NCI-H146 treated with DMSO at 0.1 percent for 48 hours (cell line): ENCODE measurements at regions not wholly inside any gene's neighbourhood (a gene's known extent, or its start where the extent isn't known, plus 50 kb on each side); places are given as distances from the start of the nearest gene placed in this dataset.
"Not testable (repeated sequence)": the region's sequence is repeated elsewhere in the genome, so short reads cannot be mapped to it uniquely, and the experiment has no call there.

Source experiments
- DNase-seq: peaks from one replicate; lab custom pipeline; 2025; ENCODE audit not compliant: unreplicated experiment; lab: John Stamatoyannopoulos, UW

DNA sequence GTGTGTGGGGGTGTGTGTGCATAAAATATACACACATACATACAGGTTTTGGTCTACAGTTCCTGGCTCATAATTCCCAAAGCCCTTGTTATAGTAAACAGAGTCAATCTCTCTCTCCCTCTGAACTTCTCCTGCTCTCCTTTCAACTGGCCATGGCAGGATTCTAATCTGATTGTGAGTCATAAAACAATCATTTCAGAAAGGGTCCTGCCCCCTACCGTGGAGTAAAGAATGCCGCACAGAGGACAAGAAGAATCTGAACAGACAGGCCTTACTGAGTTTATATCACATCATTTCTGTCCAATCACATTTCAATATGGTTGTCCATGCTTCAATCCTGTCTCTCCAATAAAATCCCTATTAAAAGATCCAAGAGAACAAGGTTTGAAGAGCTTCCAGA, 416.9 kb downstream of the FRK start:
- DNase-seq, result no peak

DNA sequence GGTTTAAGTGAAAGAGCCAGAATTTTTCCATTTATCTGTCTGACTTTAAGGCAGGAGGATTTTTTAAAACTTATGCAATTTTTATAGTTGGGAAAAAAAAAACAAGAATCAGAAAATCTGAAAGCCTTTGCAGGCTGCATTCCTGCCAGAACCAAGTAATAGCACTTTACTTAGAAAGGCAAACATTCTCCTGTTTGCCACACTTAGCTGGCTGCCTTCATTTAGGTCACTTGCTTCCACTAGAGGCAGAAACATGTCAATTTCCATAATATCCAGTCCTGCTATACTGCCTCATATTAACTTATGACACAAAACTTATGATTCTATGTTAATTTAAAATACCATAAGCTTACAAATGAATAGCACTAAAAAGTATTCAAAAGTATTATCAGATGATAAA, 425.8 kb downstream of the FRK start:
- no peak for DNase-seq

DNA sequence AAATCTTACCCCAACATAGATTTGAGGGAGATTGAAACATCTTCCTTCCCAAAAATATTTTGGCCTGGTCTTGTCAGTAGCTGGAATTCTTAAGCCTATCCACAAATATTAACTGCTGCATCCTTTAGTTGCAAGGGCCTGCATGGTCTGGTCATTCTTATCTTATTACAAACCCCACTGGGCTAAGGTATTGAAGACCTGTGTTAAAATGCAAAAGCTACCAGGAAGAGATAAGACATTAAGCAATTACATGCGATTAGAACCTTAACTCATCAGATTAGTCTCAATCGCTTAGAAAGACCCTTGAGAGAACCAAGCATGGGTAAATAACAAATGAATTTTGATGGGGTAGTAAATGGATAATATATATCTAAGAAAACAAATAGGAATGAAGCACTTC, 426.6 kb downstream of the FRK start:
- no peak for DNase-seq

DNA sequence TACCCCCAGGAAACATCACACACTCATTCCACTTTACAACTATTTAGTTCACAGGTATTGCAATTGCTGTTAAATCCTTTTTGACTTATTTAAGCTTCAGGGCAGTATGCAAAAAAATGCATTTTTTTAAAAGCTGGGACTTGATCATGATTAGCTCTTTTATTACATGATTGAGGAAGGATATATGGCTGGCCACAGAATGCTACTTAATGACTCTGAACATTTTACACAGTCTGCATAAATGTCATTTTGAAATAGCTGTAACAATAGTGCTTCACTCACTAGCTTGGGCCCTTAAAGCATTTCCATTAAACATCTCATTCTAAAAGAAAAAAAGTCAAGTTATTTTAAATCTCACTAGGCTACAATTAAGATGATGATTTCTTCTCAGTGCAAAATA, 429.7 kb downstream of the FRK start:
- DNase-seq, result no peak

DNA sequence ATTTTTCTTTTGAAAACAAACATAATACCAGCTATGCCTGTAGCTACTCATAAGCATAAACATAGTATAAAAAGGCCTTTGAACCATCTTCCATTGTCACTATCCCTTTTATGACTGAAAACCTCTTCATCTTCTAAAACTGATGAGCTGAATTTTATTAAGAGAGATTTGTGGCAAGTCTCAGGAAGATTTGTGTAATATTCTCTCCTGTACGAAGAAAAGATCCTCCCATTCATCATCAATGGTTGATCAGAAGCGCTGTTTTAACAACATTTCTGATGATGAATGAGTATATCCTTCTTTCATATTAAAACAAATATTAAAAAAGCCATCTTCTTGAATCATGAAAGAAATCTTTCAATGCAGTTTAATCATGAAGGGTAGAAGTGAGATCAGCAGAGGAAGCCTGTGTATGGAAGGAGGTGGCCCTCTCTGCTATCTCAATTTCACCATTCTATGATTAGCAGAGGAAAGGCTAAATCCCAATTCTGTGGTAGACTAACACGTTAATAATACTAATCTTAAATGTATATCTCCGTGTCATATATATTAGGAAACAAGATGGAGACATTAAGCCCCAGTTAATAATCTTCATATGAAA, 430.2 kb downstream of the FRK start:
- DNase-seq, result no peak

DNA sequence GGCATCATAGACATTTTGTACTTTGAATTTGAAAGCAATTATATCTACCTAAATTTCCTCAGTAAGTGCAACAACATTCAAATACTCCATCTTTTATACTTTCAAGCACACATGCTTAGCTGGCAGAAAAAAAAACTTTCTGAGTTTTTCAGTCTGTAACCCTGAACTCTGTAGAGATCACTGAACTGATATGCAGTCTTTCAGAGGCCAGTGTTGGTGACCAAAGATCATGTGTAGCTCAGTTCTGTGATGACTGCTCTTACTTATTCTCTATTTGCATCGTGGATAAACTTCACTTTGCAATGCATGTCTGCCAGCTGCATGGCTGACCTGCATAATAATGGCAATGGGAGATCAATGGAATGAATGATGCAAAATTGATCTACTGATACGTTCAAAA, 431.3 kb downstream of the FRK start:
- DNase-seq, result no peak

DNA sequence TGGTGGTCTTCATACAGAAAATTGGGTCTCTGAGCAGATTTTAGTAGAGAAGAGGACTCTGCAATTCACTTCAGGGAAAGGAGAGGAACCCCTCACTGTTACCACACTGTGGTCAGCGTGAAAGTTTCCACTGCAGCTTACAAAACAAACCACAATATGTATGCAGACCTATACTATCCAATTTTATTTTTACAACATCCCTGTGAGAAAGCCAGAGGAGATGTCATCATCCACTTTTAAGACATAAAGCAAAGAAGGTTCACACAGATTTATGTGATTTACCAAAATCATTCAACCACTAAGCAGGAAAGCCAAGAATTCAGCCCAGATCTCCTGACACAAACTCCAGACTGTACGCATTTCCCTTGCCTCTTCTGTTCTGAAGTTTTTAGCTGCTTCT, 442.4 kb downstream of the FRK start:
- DNase-seq, result no peak

DNA sequence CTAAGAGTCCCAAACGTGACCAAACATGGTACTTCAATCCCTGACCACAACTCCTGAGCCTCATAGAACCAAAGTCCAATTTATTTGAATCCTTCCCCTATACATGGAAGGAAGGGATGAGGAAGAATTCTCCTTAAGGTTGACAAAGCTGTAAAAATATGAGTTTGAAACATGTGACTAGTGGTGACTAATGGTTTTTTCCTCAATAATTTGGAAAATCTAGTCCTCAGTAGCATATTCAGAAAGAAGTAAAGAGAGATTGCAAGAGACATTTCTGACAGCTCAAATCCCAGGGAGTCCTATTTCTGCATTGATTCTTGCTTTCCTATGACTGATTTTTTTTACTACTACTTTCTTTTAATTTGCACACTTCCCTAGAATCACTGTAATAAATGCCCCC, 443.7 kb downstream of the FRK start:
- DNase-seq, result no peak

DNA sequence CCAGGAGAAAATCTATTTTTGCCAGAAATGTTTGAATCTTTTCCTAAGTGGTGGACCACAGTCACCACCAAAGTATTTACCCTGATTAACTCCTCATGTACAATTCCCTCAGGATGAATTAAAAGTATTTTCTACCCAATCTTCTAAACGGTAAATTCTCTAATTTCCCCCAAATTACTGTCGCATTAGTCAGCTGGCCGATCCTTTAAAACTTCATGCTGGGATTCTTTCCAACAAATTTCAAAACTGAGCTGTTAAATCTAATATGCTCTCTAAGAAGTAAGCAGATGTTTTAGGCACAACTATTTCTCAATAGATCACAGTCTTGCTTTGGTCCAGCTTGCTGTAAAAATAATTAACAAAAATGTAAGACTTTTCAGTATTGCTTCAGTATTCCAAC, 447.2 kb downstream of the FRK start:
- no peak for DNase-seq

DNA sequence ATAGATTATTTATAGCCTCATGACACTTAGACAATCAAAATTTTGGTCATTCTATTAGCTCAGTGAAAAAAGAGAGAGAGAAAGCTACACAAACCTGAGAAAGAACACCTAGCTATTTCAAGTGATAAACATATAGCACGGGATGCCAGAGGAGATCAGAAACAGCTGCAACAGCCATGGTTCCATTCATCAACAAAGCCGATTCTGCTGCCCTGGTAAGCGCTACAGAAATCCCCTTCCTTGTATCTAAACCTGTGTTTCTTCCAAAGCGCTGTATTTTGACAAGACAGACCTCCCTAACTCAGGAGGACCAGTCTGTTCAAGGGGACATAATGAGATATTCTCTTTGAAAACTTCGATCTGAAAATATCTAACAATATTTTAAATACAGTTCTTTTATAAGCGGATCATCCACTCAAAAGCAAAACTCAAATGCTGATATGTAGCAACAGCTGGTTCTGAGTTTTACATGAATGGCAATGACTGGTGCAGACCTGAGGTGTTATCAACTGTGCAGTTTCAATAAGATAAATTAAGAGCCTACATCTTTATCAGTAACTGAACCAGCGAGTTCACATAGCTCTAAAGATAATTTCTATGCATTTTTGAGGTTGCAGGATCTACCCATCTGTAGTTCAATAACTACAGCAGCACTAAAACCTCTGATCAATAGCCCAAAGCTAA, 447.8 kb downstream of the FRK start:
- no peak for DNase-seq

DNA sequence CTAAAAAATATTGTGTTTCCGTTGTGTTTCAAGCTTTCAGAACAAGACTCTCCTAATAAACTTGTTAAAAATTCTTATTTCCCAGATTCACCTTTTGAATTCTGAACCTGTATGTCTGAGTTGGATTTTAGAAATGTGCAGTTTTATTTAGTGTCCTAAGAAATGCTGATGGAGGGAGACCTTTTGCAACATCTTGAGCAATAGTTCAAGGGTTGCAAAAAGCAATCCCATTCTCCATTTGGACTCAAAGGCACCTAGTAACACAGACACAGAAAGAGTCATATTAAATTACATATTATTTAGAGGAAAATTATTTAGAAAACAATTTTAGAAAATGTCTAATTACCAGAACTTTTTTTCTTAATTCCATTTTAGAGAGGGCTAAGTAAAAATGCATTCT, 448.5 kb downstream of the FRK start:
- no peak for DNase-seq

DNA sequence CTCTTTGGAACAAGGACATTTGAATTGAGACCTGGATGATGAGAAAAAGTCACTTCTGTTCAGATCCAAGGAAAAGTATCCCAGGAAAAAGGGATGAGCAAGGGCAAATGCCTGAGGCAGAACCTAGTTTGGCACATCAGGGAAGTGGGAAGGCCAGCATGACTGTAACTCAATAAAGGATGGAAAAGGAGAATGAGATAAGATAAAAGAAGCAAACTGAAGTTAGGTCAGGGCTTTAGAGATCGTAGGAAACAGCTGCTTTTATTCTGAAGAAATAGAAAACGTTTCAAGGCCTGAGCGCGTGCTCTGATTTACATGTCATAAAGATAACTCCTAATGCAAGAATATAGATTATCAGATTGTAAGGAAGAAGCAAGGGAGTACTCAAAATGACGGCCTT, 450.0 kb downstream of the FRK start:
- no peak for DNase-seq

DNA sequence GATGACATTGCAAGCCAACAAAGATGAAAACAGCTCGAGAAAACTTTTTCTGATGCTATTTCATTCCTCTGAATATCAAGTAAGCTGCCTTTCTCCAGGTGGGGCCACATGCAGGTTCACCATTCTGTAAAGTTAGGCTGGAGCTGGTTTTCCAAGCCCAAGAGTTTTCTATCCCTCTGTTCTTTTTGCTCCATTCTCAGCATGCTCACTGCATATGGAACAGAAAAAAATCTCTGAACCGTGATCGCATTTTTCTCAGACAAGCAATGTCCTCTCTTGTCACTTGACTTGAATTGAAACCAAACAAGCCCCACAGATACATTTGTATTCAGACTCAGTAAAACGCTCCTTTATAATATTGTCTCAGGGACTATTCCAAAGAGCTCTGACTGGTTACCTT, 451.6 kb downstream of the FRK start:
- no peak for DNase-seq

DNA sequence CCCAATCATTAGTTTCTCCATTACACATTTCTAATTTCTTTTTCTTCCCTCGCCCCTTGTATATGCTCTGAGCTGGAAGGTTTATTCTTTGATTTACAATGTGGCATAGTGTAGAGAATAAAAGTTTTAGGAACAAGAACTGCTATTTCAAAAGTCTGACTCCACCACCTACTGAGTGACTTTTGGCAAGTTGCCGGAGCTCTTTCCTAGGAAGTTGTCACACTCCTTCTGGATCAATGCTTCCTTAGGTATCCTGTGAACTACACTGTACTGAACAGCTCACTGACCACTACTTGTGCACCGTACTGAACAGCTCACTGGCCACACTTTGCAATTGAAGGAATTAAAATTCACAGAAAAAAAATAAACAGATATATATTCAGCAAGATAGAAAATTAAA, 458.2 kb downstream of the FRK start:
- DNase-seq, result no peak

DNA sequence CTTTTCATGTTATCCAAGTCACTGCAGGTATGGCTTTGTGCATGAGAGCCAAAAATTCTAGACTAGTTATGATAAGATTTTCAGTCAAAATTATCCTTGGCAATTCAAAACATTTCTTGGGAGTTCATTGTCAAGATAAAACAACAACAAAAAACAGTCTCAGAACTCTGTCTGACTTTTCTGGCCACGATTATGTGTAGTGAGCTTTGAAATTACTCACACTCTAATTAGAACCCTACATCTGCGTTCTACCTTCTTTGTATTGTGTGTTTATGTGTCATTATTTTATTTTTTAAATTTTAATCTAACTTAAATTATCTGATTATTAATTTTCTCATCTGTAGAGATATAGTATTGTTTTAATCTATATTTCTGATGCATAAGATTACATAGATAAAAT, 459.2 kb downstream of the FRK start:
- no peak for DNase-seq

DNA sequence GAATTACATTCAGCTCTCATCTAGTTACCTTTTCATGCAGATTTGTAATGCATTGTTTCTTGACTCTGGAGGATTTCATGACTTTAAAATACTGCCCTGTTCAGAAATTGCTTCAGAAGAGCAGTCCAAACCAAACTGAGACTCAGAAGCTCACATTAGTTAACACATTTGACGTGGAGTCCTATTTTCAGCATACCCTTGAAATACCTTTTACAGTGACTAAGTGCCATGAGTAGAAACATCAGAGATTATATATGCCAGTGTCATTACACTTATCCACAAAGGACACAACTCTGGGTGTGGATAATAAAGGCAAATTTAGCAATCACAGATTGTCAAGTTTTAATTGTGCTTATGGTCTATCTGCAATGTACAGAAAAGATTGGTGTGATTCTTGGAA, 459.6 kb downstream of the FRK start:
- no peak for DNase-seq

DNA sequence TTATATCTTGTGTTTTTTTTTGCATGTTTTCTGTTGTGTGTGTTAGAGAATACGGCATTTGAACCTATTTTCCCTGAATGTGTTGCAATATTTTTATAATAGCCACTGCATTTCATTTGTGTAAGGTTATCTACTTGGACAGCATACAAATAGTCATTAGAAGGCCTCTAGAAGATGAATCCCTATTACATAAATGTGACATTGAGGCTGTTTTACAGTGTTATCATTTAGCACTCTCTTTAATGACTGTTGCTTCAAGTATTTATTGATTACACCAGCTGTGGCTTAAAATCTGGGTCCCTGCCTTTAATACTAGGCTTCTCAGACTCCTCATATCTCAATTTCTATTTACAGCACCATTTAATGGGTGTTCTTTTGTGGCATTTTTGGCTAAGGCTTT, 465.8 kb downstream of the FRK start:
- no peak for DNase-seq

DNA sequence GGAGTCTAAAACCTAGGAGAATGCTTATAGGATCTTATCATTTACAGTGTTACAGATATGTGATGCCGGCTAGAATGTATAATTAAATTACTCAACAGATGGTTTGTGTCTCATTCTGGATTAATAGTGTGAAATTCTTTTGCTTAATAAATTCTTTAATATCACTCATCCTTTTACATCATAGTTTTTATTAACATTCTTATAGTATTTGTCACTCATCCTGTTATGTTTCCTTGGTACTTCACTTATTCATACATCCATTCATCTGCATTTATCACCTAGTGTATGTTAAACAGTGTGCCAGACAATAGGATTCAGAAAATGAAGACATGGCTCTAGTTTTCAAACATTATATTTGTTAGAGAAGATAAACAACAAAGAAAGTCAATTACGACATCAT, 468.7 kb downstream of the FRK start:
- DNase-seq, result no peak

DNA sequence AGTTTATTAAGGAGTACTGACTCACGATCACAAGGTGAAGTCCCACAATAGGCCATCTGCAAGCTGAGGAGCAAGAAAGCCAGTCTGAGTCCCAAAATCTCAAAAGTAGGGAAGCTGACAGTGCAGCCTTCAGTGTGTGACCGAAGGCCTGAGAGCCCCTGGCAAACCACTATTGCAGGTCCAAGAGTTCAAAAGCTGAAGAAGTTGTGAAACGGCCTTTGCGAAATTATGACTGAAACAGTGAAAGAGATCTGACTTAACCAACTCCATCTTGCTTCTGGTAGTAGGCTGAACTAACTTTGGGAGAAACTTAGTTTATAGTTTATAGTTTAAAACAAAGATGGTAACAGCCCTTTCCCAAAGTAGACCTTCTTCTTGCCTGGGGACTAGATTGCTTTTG, 471.6 kb downstream of the FRK start:
- not testable (repeated sequence) for DNase-seq

DNA sequence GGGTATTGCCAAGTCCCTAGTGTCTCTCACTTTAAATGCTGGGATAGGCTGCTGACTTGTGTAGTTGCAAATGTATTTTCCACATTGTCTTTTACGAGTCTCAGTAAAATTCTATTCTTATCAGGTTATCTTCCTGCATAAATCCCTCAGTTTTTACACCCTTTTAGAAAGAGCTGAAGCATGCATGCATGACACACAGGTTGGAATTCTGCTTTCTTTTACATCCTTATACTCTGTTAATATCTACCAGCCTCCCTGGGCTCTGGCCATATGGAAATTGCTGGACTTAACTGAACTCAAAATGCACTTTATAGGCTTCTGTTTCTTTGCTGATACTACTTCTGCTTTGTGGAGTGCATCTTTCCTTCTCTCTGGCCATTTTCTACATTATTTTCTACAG, 477.4 kb downstream of the FRK start:
- DNase-seq, result no peak

DNA sequence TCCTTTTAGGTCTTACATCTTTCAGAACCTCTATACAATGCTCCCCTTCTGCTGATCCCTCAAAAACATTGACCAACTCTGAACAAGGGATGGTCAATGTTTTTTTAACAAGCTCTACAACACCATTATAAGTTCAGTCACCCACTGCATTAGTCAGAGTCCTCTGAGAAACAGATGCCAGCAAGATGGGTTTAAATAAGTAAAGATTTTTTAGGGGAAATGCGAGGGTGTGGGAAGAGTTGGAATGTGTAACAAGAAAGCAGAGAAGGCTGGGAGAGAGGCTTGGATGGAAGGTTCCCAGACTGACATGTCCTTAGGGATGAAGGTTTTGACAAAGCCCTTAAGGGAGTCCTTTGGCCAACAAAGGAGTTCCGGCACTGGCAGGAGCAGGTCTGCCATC, 478.3 kb downstream of the FRK start:
- no peak for DNase-seq

DNA sequence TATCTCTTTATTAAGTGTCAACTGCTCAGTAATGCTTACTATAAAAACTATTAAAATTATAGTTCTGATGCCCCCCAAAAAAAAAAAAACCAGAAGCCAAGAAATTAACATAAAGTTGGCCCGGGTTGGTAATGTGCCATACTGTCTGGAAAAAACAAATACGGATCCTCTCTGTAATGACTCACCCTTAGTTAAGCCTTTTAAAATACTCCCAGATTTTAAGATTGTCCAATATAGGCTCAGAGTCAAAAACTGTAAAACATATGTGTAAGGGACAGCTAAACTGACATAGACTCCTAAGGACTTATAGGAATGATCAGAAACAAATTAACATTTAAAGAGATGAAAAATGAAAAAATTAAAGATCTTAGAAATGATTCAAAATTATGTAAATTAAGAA, 481.1 kb downstream of the FRK start:
- not testable (repeated sequence) for DNase-seq

DNA sequence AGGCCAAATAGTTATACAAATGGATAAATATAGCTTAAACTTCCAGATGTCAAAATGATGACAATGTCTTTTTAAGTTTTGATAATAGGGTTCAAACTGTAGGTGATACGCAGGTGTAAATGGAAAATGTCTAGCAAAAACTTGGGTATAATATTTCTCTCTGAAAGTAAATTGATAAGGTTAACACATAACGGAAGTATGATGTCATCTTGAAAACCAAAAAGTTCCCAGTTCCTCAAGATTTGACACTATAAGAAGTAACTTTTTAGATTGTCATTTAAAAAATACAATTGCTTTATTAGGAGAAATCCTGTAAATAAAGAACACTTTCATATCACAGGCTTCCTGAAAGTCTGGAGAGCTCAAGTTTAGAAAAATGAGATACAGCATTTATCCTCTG, 483.4 kb downstream of the FRK start:
- DNase-seq, result no peak
